Islet precursor cell (in vitro differentiated cells): ENCODE measurements at regions not wholly inside any gene's neighbourhood (a gene's known extent, or its start where the extent isn't known, plus 50 kb on each side); places are given as distances from the start of the nearest gene placed in this dataset.
A peak's percentile ranks its signal among the peaks of the same experiment; 100 is the strongest.
"Not testable (repeated sequence)": the region's sequence is repeated elsewhere in the genome, so short reads cannot be mapped to it uniquely, and the experiment has no call there.

ENCODE experiments used
- DNase-seq: peaks from one replicate; pipeline ENCODE4 v3.0.0-alpha.2; 2018

GRCh38 chr4:112060212-112060611 is 85.0 kb upstream of the FAM241A start:
- no peak for DNase-seq

- peak; percentile 63 for DNase-seq
These were observed 83.9 kb upstream of the FAM241A start for GRCh38 chr4:112061207-112061817.

GRCh38 chr4:112063260-112063659 is 82.0 kb upstream of the FAM241A start:
- DNase-seq, result no peak

- no peak for DNase-seq
These were observed 76.1 kb upstream of the FAM241A start for GRCh38 chr4:112069110-112069509.

- no peak for DNase-seq
These were observed 72.1 kb upstream of the FAM241A start for GRCh38 chr4:112073181-112073580.

GRCh38 chr4:112075129-112075753 is 70.0 kb upstream of the FAM241A start:
- DNase-seq, result no peak

- DNase-seq, result no peak
These were observed 69.3 kb upstream of the FAM241A start for GRCh38 chr4:112075906-112076305.

GRCh38 chr4:112076919-112077608 is 68.2 kb upstream of the FAM241A start:
- DNase-seq, result no peak

- DNase-seq, result no peak
These were observed 67.5 kb upstream of the FAM241A start for GRCh38 chr4:112077743-112078142.

- DNase-seq, result no peak
These were observed 62.2 kb upstream of the FAM241A start for GRCh38 chr4:112082954-112083586.

- no peak for DNase-seq
These were observed 61.5 kb upstream of the FAM241A start for GRCh38 chr4:112083587-112084347.

- no peak for DNase-seq
These were observed 59.9 kb upstream of the FAM241A start for GRCh38 chr4:112085156-112086035.

- DNase-seq, result no peak
These were observed 59.2 kb upstream of the FAM241A start for GRCh38 chr4:112086036-112086434.

GRCh38 chr4:112086661-112087060 is 58.6 kb upstream of the FAM241A start:
- not testable (repeated sequence) for DNase-seq

GRCh38 chr4:112092330-112092729 is 52.9 kb upstream of the FAM241A start:
- not testable (repeated sequence) for DNase-seq

- no peak for DNase-seq
These were observed 51.5 kb upstream of the FAM241A start for GRCh38 chr4:112093636-112094202.

- DNase-seq, result no peak
These were observed 50.9 kb upstream of the FAM241A start for GRCh38 chr4:112094330-112094729.
